DOHH2 (cell line): ENCODE measurements at regions not wholly inside any gene's neighbourhood (a gene's known extent, or its start where the extent isn't known, plus 50 kb on each side); places are given as distances from the start of the nearest gene placed in this dataset.
"Not testable (repeated sequence)": the region's sequence is repeated elsewhere in the genome, so short reads cannot be mapped to it uniquely, and the experiment has no call there.

Experiments
- H3F3A ChIP-seq: fragments of 200-600 bp; sonication (generic), shearing (Covaris generic); 2 replicates; pipeline ENCODE4 v1.6.0; 2016; ENCODE audit warnings: antibody characterized with exemption, mild to moderate bottlenecking; ENCODE audit not compliant: control insufficient read depth, insufficient read depth
- H3K27ac ChIP-seq: fragments of 200-600 bp; sonication (generic); 2 replicates; pipeline ENCODE4 v1.5.1; 2014; ENCODE audit warnings: low read depth, mild to moderate bottlenecking, low read length, moderate library complexity
- H3K27me3 ChIP-seq: fragments of 200-600 bp; sonication (generic); 2 replicates; pipeline ENCODE4 v1.6.1; 2014; ENCODE audit warnings: mild to moderate bottlenecking, low read length, mixed read lengths; ENCODE audit not compliant: control insufficient read depth
- H3K36me3 ChIP-seq: fragments of 200-600 bp; sonication (generic); 2 replicates; pipeline ENCODE4 v1.6.1; 2014; ENCODE audit warnings: mild to moderate bottlenecking, low read length, moderate library complexity, mixed read lengths; ENCODE audit not compliant: control insufficient read depth
- H3K4me1 ChIP-seq: fragments of 200-600 bp; sonication (generic); 2 replicates; pipeline ENCODE4 v1.6.1; 2014; ENCODE audit warnings: mild to moderate bottlenecking, low read length, mixed read lengths; ENCODE audit not compliant: control insufficient read depth
- H3K4me2 ChIP-seq: fragments of 200-600 bp; sonication (generic); 2 replicates; pipeline ENCODE4 v1.6.0; 2014; ENCODE audit warnings: mild to moderate bottlenecking, low read length, moderate library complexity
- H3K4me3 ChIP-seq: fragments of 200-600 bp; sonication (generic); 2 replicates; pipeline ENCODE4 v1.5.1; 2014; ENCODE audit warnings: mild to moderate bottlenecking, low read length, mixed read lengths
- H3K79me2 ChIP-seq: fragments of 200-600 bp; sonication (generic); 2 replicates; pipeline ENCODE4 v1.6.1; 2014; ENCODE audit warnings: mild to moderate bottlenecking, low read length, mixed read lengths; ENCODE audit not compliant: control insufficient read depth
- H3K9me2 ChIP-seq: fragments of 200-600 bp; sonication (generic); replicated peaks from 2 replicates; pipeline ENCODE4 v1.6.1; 2014; ENCODE audit warnings: mild to moderate bottlenecking, low read length, mixed read lengths; ENCODE audit not compliant: control insufficient read depth
- H3K9me3 ChIP-seq: fragments of 200-600 bp; sonication (generic); 2 replicates; pipeline ENCODE4 v1.6.1; 2014; ENCODE audit warnings: antibody characterized with exemption, low read length, mixed read lengths; ENCODE audit not compliant: control insufficient read depth, insufficient read depth
- H4K20me1 ChIP-seq: fragments of 200-600 bp; sonication (generic); 2 replicates; pipeline ENCODE4 v1.6.0; 2014; ENCODE audit warnings: low read depth, mild to moderate bottlenecking, antibody characterized with exemption, low read length, moderate library complexity; ENCODE audit not compliant: control insufficient read depth, insufficient read depth
- CTCF ChIP-seq: fragments of 200-600 bp; sonication (generic); IDR thresholded peaks from one replicate; pipeline ENCODE4 v1.5.1; 2014; ENCODE audit warnings: antibody characterized with exemption, mild to moderate bottlenecking, low read depth, low read length; ENCODE audit not compliant: poor library complexity, severe bottlenecking
- EZH2phosphoT487 ChIP-seq: fragments of 200-600 bp; sonication (generic); IDR thresholded peaks from 2 replicates; pipeline ENCODE4 v1.6.1; 2017; ENCODE audit warnings: borderline replicate concordance, mild to moderate bottlenecking, antibody characterized with exemption, low read length, moderate library complexity, mixed read lengths

GRCh38 chr7:81296726-81297125 is 377.9 kb upstream of the SEMA3C start:
- H3K9me3 ChIP-seq, result no peaks in the 10 kb centered on the region
- no peaks in the 10 kb centered on the region for H3K27me3 ChIP-seq
- TF ChIP-seq EZH2phosphoT487 (no peak), CTCF (no peak)
- H3K9me2 ChIP-seq, result no peaks in the 10 kb centered on the region
- no peak overlapping the region for H3K4me3 ChIP-seq
- H3K4me2 ChIP-seq, result no peak overlapping the region
- no peaks in the 10 kb centered on the region for H3K79me2 ChIP-seq
- no peaks in the 10 kb centered on the region for H3K4me1 ChIP-seq
- H3F3A ChIP-seq, result no peaks in the 10 kb centered on the region
- H4K20me1 ChIP-seq, result no peaks in the 10 kb centered on the region
- H3K27ac ChIP-seq, result no peak overlapping the region
- no peaks in the 10 kb centered on the region for H3K36me3 ChIP-seq

GRCh38 chr7:81294897-81295515 is 376.2 kb upstream of the SEMA3C start:
- no peaks in the 10 kb centered on the region for H3F3A ChIP-seq
- H3K9me3 ChIP-seq, result no peaks in the 10 kb centered on the region
- H3K36me3 ChIP-seq, result no peaks in the 10 kb centered on the region
- TF ChIP-seq CTCF, result no peak
- TF ChIP-seq EZH2phosphoT487, result no peak
- no peaks in the 10 kb centered on the region for H3K27me3 ChIP-seq
- no peak overlapping the region for H3K4me3 ChIP-seq
- H3K27ac ChIP-seq, result no peak overlapping the region
- H4K20me1 ChIP-seq, result no peaks in the 10 kb centered on the region
- H3K4me2 ChIP-seq, result no peak overlapping the region
- no peaks in the 10 kb centered on the region for H3K4me1 ChIP-seq
- no peaks in the 10 kb centered on the region for H3K79me2 ChIP-seq
- H3K9me2 ChIP-seq, result no peaks in the 10 kb centered on the region

GRCh38 chr7:81293806-81294205 is 375.0 kb upstream of the SEMA3C start:
- Histone ChIP-seq H3F3A (no peaks in the 10 kb centered on the region), H3K4me3 (no peak overlapping the region), H3K27ac (no peak overlapping the region), H3K79me2 (no peaks in the 10 kb centered on the region), H4K20me1 (no peaks in the 10 kb centered on the region), H3K9me3 (no peaks in the 10 kb centered on the region), H3K36me3 (no peaks in the 10 kb centered on the region), H3K27me3 (no peaks in the 10 kb centered on the region), H3K4me2 (no peak overlapping the region), H3K4me1 (no peaks in the 10 kb centered on the region), H3K9me2 (no peaks in the 10 kb centered on the region)
- TF ChIP-seq CTCF (no peak), EZH2phosphoT487 (no peak)

- H3K4me1 ChIP-seq, H3K79me2 ChIP-seq, H3K36me3 ChIP-seq, H3K27me3 ChIP-seq, H4K20me1 ChIP-seq, H3F3A ChIP-seq, H3K9me3 ChIP-seq, H3K4me3 ChIP-seq, H3K4me2 ChIP-seq, H3K9me2 ChIP-seq, H3K27ac ChIP-seq: not testable (repeated sequence)
Measured at GRCh38 chr7:81286754-81287153, 367.9 kb upstream of the SEMA3C start.
